HG03457 (cell line): ENCODE measurements at regions not wholly inside any gene's neighbourhood (a gene's known extent, or its start where the extent isn't known, plus 50 kb on each side); places are given as distances from the start of the nearest gene placed in this dataset.

ENCODE experiments used
- ATAC-seq: cut with Tn5 transposase; IDR thresholded peaks from one replicate; pipeline ENCODE4 v1.9.1; 2021; ENCODE audit warnings: moderate number of reproducible peaks; ENCODE audit not compliant: unreplicated experiment

DNA sequence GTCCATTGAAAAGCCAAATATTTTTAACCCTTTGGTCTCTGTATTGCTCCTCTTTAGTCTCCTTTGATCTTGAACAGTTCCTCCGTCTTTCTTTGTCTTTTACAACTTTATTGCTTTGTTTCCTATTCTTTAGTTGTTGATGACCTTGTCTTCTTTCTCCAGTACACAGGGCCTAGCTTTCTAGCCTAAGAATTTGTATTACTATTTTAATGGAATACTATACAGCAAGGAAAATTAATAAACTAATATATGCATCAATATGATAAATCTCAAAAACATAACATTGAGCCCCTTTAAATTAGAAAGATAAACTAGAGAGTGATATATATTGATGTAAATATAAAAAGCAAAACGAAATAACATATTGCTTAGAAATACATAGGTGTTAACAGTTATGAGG, 88.7 kb downstream of the NR1D2 start:
- no peak for ATAC-seq

DNA sequence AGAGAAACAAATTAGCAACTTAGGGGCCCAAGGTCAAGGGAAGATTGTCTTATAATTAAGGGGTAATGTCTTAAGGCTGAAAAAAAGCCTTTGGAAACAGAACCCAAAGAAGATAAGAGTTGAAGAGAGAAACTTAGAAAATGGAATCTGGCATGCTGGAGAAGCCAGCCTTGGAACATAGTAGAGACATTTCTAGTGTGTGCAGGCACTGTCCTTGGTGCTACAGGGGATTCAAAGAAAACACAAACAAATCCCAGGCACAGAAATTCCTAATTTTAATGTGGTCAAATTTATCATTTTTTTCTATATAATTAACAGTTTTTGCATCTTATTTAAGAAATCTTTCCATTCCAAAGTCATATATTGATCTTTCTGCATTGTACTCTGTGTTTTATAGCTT, 89.4 kb downstream of the NR1D2 start:
- no peak for ATAC-seq

GRCh38 chr3:24037971-24038370, 92.9 kb downstream of the NR1D2 start:
- no peak for ATAC-seq

- ATAC-seq, result no peak
Measured at GRCh38 chr3:24040311-24040710, 95.2 kb downstream of the NR1D2 start.

DNA sequence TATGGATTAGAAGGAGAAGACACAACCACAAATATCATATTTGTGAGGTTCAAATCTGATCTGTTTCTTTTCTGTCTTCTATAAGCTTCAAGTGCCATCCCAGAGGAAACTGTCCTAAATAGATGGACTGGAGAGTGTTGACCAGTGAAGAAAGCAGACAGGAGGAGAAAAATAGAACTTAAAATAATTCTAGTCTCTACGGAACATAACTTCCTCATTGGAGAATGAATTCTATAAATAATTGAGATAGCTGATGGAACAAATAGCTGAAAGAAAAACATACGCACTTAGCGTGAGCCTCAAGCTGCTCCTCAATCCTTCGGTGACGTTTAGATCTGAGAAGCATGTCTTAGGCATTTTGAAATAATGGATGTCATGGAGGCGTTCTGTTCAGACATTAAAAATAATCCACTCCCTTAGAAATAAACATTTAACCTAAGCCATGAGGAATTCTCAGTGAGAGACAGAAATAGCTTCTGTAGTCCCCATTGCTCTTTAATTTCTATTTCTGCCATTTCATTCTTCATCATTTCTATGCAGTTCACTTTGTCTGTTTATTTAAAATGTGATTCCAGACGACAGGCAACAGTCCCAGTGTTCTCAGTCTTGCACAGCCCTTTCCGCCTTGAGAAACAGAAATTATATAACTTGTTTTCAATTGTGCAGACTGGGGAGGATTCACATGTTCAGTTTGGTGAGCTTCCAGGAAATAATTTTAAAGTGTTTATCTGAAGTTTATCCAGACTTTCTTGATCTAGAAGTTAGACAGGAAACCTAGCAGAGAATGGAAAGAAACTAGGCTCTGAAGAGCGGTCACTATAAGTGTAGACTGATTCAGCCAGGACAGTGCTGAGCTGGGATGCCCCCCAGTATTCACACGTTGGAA, 97.3 kb downstream of the NR1D2 start:
- ATAC-seq, result no peak

GRCh38 chr3:24043168-24043567, 98.1 kb downstream of the NR1D2 start:
- no peak for ATAC-seq

DNA sequence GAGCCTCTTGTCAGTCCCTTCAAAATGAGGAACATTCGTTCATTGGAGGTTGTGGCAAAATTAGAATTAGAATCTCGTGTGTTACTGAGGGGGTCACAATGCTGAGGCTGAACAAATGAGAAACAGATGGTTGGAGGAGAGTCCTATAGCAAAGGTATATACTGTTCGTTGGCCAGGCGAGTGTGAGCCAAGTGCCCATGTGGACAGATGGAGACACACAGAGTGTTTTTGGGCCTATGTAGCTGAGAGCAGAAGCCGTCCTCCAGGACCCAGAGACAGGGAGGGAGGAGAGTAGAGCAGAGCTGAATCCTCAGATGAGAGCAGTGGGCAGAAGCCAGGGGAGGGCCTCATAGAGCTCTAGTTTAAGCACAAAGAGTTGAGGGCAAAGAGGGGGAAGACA, 98.9 kb downstream of the NR1D2 start:
- no peak for ATAC-seq

DNA sequence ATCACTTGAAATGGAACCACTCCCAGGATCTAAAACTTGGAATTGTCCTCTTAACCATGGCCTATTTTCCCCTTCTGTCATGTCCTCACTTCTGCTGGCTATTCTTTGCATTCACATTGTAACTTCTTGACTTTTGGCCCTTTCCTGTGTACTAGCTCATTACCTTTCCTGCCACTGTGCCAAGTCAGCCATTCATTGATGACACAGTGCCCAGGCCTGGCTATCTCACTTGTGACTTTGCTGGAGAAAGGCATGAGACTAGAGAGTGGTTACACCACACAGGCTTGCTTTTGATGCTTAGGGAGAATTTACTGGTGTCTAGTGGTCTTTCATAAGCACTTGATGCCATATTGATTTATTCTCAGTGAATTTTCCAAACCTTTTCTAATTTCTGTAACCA, 101.1 kb downstream of the NR1D2 start:
- no peak for ATAC-seq

GRCh38 chr3:24047513-24047912, 102.4 kb downstream of the NR1D2 start:
- ATAC-seq, result peak; percentile 22

DNA sequence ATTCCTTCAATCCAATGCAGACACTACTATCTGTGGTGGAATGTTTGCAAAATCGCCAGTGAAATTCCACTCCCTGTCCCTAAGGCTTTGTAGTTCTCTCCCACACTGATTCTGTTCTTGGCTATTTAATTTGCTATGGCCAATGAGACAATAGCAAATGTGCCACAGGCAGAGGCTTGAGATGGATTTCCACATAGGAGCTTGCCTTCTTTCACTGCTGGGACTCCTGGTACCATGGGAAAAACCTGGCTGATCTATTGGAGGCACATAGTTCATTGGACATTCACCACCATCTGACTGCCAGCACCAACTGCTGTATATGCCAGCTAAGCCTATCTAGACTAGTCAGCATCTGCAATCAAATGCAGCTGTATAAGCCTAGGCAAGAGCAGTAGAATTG, 103.8 kb downstream of the NR1D2 start:
- ATAC-seq, result no peak

DNA sequence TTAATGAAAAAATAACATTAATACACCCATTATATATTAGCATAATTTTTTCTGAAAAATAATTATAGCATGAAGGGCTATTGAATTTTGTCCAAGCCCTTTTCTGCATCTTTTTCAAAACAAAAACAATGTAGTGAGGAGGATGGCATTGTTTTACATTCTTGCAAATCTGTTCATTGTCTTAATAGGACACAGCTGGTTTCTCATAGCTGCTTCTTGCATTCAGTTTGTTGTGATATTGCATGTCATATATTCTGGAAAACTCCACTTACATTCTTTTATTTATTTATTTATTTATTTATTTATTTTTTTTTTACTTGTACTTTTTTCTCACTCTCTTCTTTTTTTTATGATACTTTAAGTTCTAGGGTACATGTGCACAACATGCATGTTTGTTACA, 107.4 kb downstream of the NR1D2 start:
- ATAC-seq, result no peak

DNA sequence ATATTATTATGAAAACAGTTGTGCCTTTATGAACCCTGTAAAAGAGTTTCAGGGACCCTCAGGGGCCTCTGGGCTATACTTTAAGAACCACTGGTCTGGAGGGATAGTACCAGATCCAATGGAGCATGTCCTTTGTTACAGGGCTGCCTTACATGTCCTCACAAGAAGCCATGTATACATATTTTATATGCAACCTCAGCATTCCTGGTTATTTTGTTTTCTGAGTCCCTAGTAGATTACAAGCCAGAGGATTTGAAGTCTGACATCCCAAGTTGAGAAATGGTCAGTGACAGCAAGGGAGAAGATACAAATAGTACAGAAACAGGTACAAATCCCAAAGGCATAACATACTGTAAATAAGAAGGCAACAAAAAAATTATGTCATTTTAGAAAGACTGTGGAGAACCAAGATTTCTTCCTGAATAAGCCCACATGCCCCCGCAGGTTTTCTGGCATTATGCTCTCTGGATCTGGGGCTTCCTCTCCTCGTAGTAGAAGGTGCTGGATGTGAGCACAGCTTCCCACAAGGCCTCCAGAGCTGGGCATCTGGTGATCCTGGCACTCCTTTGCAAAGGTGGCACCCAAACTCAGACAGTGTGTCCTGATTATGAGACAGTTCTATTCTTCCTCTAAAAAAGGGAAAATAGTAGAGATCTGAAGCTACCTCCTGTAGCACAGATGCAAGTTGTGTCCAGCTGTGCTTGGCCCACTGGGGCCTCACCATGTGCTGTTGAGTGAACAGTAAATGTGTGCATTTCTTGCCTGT, 114.0 kb downstream of the NR1D2 start:
- ATAC-seq, result no peak

DNA sequence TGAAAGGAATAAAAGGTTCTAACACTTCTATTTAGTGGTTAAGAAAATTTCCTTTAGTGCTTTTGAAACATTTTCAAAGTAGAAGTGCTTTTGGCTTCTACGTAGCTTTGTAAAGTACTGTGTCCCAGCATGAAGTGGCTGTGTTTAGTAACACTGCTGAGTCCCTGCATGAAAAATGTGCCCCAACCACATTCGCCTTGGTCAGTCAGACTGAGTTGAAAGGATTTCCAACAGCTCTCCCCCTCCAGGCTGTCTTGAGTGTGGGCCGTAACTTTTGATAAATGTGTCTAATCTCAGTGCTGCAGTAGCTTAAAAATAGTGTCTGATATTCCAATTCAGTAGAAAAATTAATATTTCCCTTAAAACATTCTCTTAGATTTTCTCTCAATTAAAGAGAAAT, 115.0 kb downstream of the NR1D2 start:
- no peak for ATAC-seq

GRCh38 chr3:24062916-24063315, 117.8 kb downstream of the NR1D2 start:
- no peak for ATAC-seq
